ENCODE measurements at regions not wholly inside any gene's neighbourhood (a gene's known extent, or its start where the extent isn't known, plus 50 kb on each side); places are given as distances from the start of the nearest gene placed in this dataset.

- no peak for TF ChIP-seq CTCF (IDR thresholded peaks at IDR 0.05)
- no peak for TF ChIP-seq EP300 (IDR thresholded peaks at IDR 0.05)
Observed at GRCh38 chr15:57902155-57902554, 163.4 kb downstream of the ALDH1A2 start.

Measured in tibial nerve (tissue), 4 donors.